Liver (tissue), 8 donors: ENCODE measurements at regions not wholly inside any gene's neighbourhood (a gene's known extent, or its start where the extent isn't known, plus 50 kb on each side); places are given as distances from the start of the nearest gene placed in this dataset.
"Not testable (repeated sequence)": the region's sequence is repeated elsewhere in the genome, so short reads cannot be mapped to it uniquely, and the experiment has no call there.

ENCODE experiments used
- DNase-seq: peaks from one replicate; pipeline ENCODE4 v3.0.0-alpha.2; 2017; ENCODE audit warnings: low spot score
- H3K27ac ChIP-seq, 2 donors: one replicate each; pipeline ENCODE4 v1.7.0; 2013; ENCODE audit warnings: inconsistent platforms in 2 of 2, low read length in 2 of 2, control low read depth in 1 of 2, low read depth in 1 of 2, mild to moderate bottlenecking in 1 of 2
- H3K27me3 ChIP-seq, 4 donors: one replicate each; pipeline versions ENCODE4 v1.6.1 to v1.7.0; 2013; ENCODE audit warnings: low read length in 3 of 4, inconsistent platforms in 1 of 4, mild to moderate bottlenecking in 1 of 4, moderate library complexity in 1 of 4; ENCODE audit not compliant: control insufficient read depth in 4 of 4, insufficient read depth in 4 of 4
- H3K36me3 ChIP-seq, 4 donors: one replicate each; pipeline versions ENCODE4 v1.6.1 to v1.7.0; 2013; ENCODE audit warnings: low read length in 3 of 4, mild to moderate bottlenecking in 3 of 4, low read depth in 1 of 4, moderate library complexity in 1 of 4; ENCODE audit not compliant: control insufficient read depth in 4 of 4, insufficient read depth in 3 of 4
- H3K4me1 ChIP-seq, 4 donors: one replicate each; pipeline versions ENCODE4 v1.6.1 to v1.7.0; 2013; ENCODE audit warnings: low read length in 3 of 4, mild to moderate bottlenecking in 3 of 4, moderate library complexity in 1 of 4; ENCODE audit not compliant: control insufficient read depth in 4 of 4, insufficient read depth in 4 of 4
- H3K4me3 ChIP-seq, 3 donors: one replicate each; pipeline versions ENCODE4 v1.6.1 to v1.7.0; 2013; ENCODE audit warnings: low read length in 3 of 3, control low read depth in 1 of 3, low read depth in 1 of 3, mild to moderate bottlenecking in 1 of 3
- H3K9ac ChIP-seq, 2 donors: one replicate each; pipeline ENCODE4 v1.7.0; 2013; ENCODE audit warnings: low read length in 2 of 2, mild to moderate bottlenecking in 2 of 2, moderate library complexity in 2 of 2, control low read depth in 1 of 2, low read depth in 1 of 2
- H3K9me3 ChIP-seq, 4 donors: one replicate each; pipeline versions ENCODE4 v1.6.1 to v1.7.0; 2013; ENCODE audit warnings: low read length in 3 of 4; ENCODE audit not compliant: control insufficient read depth in 4 of 4
- EGR1 ChIP-seq, 2 donors: IDR thresholded peaks; 2 replicates each; pipeline ENCODE4 v1.6.1; 2016 to 2018; ENCODE audit warnings: antibody characterized with exemption in 2 of 2, low read depth in 2 of 2
- FOXA1 ChIP-seq: IDR thresholded peaks from 2 replicates; pipeline ENCODE4 v1.6.1; 2016; ENCODE audit warnings: antibody characterized with exemption
- FOXA2 ChIP-seq: IDR thresholded peaks from 2 replicates; pipeline ENCODE4 v1.6.1; 2016; ENCODE audit warnings: antibody characterized with exemption
- GABPA ChIP-seq, 2 donors: IDR thresholded peaks in 1 of 2; conservative IDR thresholded peaks in 1 of 2; 2 replicates each; pipeline ENCODE4 v1.6.1; 2016; ENCODE audit warnings: antibody characterized with exemption in 2 of 2, mild to moderate bottlenecking in 1 of 2, moderate library complexity in 1 of 2
- HNF4A ChIP-seq, 2 donors: conservative IDR thresholded peaks; 2 replicates each; pipeline ENCODE4 v1.6.1; 2016; ENCODE audit warnings: antibody characterized with exemption in 2 of 2, mild to moderate bottlenecking in 2 of 2
- NR2F2 ChIP-seq: IDR thresholded peaks from 2 replicates; pipeline ENCODE4 v1.6.1; 2016; ENCODE audit warnings: antibody characterized with exemption
- RAD21 ChIP-seq, 2 donors: IDR thresholded peaks; 2 replicates each; pipeline ENCODE4 v1.6.1; 2016; ENCODE audit warnings: antibody characterized with exemption in 2 of 2, mild to moderate bottlenecking in 2 of 2
- RXRA ChIP-seq, 2 donors: IDR thresholded peaks; 2 replicates each; pipeline ENCODE4 v1.6.1; 2017 to 2018; ENCODE audit warnings: antibody characterized with exemption in 2 of 2, mild to moderate bottlenecking in 1 of 2
- TAF1 ChIP-seq: conservative IDR thresholded peaks from 2 replicates; pipeline ENCODE4 v1.6.1; 2016; ENCODE audit warnings: antibody characterized with exemption, mild to moderate bottlenecking
- YY1 ChIP-seq: IDR thresholded peaks from 2 replicates; pipeline ENCODE4 v1.6.1; 2016; ENCODE audit warnings: antibody characterized with exemption, mild to moderate bottlenecking
- WGBS: extraction: QIAGEN DNeasy Blood & Tissue Kit; methylation state at CpG from one replicate; pipeline ENCODE4 v1.1.7; 2013; 5-methylcytosine and 5-hydroxymethylcytosine counted together
- TF ChIP-seq, protein P1 (sequence below): fragments of 150-350 bp; IDR thresholded peaks from 2 replicates; pipeline ENCODE4 v1.5.1; 2017; ENCODE audit warnings: improper control_type of control experiment, low read depth, low read length; ENCODE audit not compliant: missing input control
- TF ChIP-seq, protein P2 (sequence below): IDR thresholded peaks from 2 replicates; pipeline ENCODE4 v1.6.1; 2016; ENCODE audit warnings: antibody characterized with exemption
- TF ChIP-seq, protein P3 (sequence below): IDR thresholded peaks from 2 replicates; pipeline ENCODE4 v1.6.1; 2016; ENCODE audit warnings: antibody characterized with exemption
- TF ChIP-seq, protein P4 (sequence below): IDR thresholded peaks from 2 replicates; pipeline ENCODE4 v1.6.1; 2016; ENCODE audit warnings: antibody characterized with exemption, mild to moderate bottlenecking
- donor health status: healthy.
- donor health status: healthy.
- donor health status: healthy.
- donor health status: healthy.
- donor health status: healthy.

DNA sequence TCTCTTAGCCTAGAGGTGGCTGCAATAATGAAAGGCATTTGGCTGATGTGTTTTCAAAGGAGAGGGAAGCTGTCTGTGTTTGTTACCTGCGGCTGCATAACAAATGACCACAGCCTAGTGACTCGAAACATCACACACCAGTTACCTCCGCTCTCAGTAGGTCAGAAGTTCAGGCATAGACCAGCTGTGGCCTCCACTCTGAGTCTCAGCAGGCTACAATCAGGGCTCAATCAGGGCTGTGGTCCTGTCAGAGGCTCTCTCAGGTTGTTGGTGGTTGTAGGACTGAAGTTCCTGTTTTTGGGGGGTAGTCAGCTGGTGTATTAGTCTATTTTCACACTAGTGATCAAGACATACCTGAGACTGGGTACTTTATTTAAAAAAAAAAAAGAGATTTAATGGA lies 1381.5 kb downstream of the CDH12 start:
- not testable (repeated sequence) for H3K4me1 ChIP-seq, H3K36me3 ChIP-seq, H3K27ac ChIP-seq, H3K9ac ChIP-seq, DNase-seq, H3K9me3 ChIP-seq, H3K27me3 ChIP-seq, H3K4me3 ChIP-seq
- WGBS = 93% methylated on average over 3 of the region's 3 CpGs

DNA sequence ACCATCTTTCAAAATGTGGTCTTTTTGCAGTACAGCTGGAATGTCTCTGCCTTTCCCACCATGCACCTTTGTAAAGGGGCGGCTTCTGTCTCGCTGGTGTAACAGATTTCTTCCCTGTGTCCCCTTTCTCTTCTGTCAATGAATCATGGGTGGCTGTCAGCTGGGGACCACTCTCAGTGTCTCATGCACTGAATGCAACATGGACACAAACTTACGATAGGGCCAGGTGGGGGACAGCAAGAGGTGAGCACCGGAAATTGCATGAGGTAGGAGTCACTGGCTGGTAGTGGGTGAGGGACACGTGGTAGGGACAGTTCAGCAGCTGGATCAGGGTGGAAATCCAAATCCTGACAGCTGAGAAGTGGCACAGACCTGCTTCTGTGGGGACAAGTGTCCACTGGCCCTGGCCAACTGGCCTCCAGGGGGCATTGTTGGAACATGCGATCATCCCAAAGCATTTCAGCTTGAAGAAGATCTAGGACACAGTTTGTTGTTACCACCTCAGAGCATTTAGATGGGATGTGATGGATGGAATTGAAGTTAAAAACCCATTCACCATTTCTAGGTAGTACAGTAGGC lies 1383.5 kb downstream of the CDH12 start:
- H3K36me3 ChIP-seq, H3K9me3 ChIP-seq, H3K9ac ChIP-seq, H3K27me3 ChIP-seq, H3K4me1 ChIP-seq, H3K27ac ChIP-seq, H3K4me3 ChIP-seq: not testable (repeated sequence)
- DNase-seq = peak; percentile 49
- TF ChIP-seq, protein P1, sequence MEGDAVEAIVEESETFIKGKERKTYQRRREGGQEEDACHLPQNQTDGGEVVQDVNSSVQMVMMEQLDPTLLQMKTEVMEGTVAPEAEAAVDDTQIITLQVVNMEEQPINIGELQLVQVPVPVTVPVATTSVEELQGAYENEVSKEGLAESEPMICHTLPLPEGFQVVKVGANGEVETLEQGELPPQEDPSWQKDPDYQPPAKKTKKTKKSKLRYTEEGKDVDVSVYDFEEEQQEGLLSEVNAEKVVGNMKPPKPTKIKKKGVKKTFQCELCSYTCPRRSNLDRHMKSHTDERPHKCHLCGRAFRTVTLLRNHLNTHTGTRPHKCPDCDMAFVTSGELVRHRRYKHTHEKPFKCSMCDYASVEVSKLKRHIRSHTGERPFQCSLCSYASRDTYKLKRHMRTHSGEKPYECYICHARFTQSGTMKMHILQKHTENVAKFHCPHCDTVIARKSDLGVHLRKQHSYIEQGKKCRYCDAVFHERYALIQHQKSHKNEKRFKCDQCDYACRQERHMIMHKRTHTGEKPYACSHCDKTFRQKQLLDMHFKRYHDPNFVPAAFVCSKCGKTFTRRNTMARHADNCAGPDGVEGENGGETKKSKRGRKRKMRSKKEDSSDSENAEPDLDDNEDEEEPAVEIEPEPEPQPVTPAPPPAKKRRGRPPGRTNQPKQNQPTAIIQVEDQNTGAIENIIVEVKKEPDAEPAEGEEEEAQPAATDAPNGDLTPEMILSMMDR = peak; percentile 20
- TF ChIP-seq RAD21 (IDR thresholded peaks at IDR 0.05) = peak; percentile 61 to 76
- 89% methylated on average over 6 of the region's 6 CpGs for WGBS

DNA sequence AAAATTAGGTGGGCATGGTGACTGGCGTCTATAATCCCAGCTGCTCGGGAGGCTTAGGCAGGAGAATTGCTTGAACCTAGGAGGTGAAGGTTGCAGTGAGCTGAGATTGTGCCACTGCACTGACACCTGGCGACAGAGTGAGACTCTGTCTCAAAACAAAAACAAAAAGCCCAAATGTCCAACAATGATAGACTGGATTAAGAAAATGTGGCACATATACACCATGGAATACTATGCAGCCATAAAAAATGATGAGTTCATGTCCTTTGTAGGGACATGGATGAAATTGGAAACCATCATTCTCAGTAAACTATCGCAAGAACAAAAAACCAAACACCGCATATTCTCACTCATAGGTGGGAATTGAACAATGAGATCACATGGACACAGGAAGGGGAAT lies 1385.6 kb downstream of the CDH12 start:
- DNase-seq, H3K4me1 ChIP-seq, H3K9ac ChIP-seq, H3K4me3 ChIP-seq, H3K36me3 ChIP-seq, H3K27me3 ChIP-seq, H3K9me3 ChIP-seq, H3K27ac ChIP-seq: not testable (repeated sequence)
- 100% methylated on average over 2 of the region's 5 CpGs for WGBS

DNA sequence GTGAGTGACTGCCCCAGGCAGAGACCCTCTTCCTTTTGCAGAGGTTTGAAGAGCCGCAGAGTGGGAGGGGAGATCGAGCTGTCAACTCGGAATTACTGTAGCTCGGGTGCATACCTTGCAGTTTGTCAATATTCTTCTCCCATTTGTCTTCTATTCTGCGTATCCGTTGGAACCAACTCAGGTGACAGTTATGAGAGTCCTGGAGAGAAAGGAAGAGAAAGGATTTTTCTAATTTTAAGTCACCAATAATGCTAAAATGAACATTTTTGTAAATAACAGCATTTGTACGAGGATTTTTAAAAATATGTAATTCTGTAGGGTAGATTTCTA lies 1393.4 kb downstream of the CDH12 start:
- no CpG with 5 or more reads among the region's 7 CpGs for WGBS
- not testable (repeated sequence) for H3K36me3 ChIP-seq, H3K9me3 ChIP-seq, H3K27me3 ChIP-seq, DNase-seq, H3K4me1 ChIP-seq, H3K9ac ChIP-seq, H3K27ac ChIP-seq
- peak overlapping the region; percentile 23 to 81 (median 62) for H3K4me3 ChIP-seq

DNA sequence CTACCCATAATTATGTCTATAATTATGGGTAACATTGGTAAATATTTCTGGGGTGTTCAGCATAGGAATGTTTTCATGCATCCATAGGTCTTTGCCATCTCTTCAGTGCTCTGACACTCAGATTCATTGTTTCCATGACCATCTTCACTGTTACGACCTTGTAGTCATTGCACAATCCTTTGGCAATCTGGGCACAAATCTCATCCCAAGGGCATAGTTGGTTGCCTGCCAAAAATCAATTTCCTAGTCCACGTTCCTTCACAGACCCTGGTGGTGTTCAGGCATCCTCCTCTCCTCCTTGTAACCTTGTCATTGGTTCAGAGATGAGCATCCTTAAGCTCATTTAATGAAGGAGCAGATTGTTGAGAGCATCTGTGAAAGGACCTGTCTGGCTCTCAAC lies 1400.7 kb downstream of the CDH12 start:
- Histone ChIP-seq H3K9me3 (no peaks in the 10 kb centered on the region), H3K27me3 (no peaks in the 10 kb centered on the region), H3K9ac (no peak overlapping the region), H3K27ac (no peak overlapping the region), H3K4me1 (no peaks in the 10 kb centered on the region), H3K36me3 (no peaks in the 10 kb centered on the region), H3K4me3 (no peak overlapping the region)
- 19% methylated on average over 2 of the region's 2 CpGs for WGBS
- DNase-seq = no peak
- TF ChIP-seq FOXA1 = no peak
- TF ChIP-seq RXRA (IDR thresholded peaks at IDR 0.05) = no peak
- TF ChIP-seq HNF4A (conservative IDR thresholded peaks at IDR 0.05) = no peak
- TF ChIP-seq TAF1 = no peak
- no peak for TF ChIP-seq FOXA2
- TF ChIP-seq, protein P2, sequence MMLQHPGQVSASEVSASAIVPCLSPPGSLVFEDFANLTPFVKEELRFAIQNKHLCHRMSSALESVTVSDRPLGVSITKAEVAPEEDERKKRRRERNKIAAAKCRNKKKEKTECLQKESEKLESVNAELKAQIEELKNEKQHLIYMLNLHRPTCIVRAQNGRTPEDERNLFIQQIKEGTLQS = no peak
- TF ChIP-seq EGR1 (IDR thresholded peaks at IDR 0.05; ENCODE audit: low read depth in 2 of 2) = no peak
- TF ChIP-seq GABPA (IDR thresholded peaks at IDR 0.05 in 1 of 2, conservative IDR thresholded peaks at IDR 0.05 in 1 of 2) = no peak
- TF ChIP-seq NR2F2 = no peak
- no peak for TF ChIP-seq YY1
- TF ChIP-seq, protein P3, sequence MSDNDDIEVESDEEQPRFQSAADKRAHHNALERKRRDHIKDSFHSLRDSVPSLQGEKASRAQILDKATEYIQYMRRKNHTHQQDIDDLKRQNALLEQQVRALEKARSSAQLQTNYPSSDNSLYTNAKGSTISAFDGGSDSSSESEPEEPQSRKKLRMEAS = no peak
- TF ChIP-seq, protein P4, sequence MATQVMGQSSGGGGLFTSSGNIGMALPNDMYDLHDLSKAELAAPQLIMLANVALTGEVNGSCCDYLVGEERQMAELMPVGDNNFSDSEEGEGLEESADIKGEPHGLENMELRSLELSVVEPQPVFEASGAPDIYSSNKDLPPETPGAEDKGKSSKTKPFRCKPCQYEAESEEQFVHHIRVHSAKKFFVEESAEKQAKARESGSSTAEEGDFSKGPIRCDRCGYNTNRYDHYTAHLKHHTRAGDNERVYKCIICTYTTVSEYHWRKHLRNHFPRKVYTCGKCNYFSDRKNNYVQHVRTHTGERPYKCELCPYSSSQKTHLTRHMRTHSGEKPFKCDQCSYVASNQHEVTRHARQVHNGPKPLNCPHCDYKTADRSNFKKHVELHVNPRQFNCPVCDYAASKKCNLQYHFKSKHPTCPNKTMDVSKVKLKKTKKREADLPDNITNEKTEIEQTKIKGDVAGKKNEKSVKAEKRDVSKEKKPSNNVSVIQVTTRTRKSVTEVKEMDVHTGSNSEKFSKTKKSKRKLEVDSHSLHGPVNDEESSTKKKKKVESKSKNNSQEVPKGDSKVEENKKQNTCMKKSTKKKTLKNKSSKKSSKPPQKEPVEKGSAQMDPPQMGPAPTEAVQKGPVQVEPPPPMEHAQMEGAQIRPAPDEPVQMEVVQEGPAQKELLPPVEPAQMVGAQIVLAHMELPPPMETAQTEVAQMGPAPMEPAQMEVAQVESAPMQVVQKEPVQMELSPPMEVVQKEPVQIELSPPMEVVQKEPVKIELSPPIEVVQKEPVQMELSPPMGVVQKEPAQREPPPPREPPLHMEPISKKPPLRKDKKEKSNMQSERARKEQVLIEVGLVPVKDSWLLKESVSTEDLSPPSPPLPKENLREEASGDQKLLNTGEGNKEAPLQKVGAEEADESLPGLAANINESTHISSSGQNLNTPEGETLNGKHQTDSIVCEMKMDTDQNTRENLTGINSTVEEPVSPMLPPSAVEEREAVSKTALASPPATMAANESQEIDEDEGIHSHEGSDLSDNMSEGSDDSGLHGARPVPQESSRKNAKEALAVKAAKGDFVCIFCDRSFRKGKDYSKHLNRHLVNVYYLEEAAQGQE = no peak
